SW480 (cell line): ENCODE measurements at regions not wholly inside any gene's neighbourhood (a gene's known extent, or its start where the extent isn't known, plus 50 kb on each side); places are given as distances from the start of the nearest gene placed in this dataset.

Experiments
- DNase-seq: peaks from one replicate; pipeline ENCODE4 v3.0.0-alpha.2; 2016; ENCODE audit warnings: low spot score

- no peak for DNase-seq
Observed at GRCh38 chr15:98025237-98025636, 64.7 kb downstream of the ARRDC4 start.

GRCh38 chr15:98034731-98035130, 74.2 kb downstream of the ARRDC4 start:
- no peak for DNase-seq

DNA sequence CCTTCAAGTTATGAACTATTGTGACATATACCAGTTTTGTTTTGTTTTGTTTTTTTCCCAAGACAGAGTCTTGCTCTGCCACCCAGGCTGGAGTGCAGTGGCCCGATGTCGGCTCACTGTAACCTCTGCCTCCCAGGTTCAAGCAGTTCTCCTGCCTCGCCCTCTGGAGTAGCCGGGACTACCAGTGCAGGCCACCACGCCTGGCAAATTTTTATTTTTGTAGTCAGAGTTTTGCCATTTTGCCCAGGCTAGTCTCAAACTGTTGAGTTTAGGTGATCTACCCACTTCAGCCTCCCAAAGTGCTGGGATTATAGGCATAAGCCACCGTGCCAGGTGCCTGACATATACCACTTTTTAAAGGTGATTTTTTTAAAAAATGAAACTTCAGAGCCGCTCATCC, 74.6 kb downstream of the ARRDC4 start:
- DNase-seq = no peak

- DNase-seq = no peak
Observed at GRCh38 chr15:98035577-98036010, 75.1 kb downstream of the ARRDC4 start.

DNA sequence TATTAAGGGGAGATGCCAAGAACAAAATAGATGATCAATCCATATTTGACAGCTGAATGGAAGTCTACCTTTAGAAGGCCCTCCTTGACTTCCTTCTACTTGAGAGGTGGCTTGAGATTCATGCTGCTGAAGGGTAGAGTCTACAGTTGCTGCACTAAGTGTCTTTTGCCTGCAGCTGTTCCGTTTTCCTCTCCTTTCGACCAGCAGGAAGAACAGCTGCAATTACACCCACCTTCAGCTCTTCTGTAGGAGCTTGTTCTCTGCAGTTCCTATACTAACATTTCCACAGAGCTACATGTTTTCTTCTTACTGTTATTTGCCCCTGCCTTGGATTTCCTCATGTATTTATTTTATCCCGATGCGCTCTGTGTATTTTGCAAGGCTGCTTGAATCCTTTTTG, 79.1 kb downstream of the ARRDC4 start:
- no peak for DNase-seq

DNA sequence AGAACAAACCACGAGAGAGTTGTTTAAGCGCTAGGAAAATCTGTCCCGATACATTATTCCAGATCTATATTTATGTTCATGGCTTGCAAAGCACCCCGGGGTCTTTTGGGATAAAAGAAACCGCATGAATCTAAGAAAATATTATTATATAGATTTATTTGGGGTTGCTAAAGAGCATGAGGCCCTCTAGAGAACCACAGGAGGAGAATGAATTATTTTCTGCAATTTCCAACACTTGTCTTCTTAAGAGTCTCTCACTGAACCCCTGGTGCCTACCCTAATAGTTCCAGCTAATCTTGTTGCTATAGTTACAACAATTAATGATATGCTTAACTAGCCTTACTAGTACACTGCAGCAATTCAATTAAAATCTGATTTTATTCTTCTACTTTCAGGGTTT, 79.6 kb downstream of the ARRDC4 start:
- DNase-seq = no peak

- no peak for DNase-seq
Observed at GRCh38 chr15:98043160-98044014, 82.9 kb downstream of the ARRDC4 start.

DNA sequence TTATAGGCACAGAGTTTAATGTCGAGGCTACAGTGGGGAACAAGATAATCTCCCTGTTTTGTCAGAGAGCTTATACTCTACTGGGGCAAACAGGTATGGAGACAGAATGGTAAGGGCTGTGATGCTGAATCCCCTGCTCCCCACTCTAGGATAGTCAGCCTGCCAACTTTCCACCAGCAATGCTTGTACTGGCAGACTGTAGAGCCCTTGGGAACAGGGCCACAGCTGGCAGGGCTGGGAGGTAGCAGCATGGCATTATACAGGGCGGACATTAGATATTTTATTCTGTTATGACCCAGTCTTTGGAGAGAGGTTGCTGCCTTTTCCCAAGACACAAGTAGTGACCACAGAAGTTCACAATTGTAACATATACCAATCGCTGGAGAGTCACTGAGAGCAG, 91.2 kb downstream of the ARRDC4 start:
- no peak for DNase-seq

GRCh38 chr15:98057453-98057852, 97.0 kb downstream of the ARRDC4 start:
- DNase-seq = no peak

GRCh38 chr15:98062869-98063268, 102.4 kb downstream of the ARRDC4 start:
- no peak for DNase-seq

- DNase-seq = no peak
Observed at GRCh38 chr15:98063315-98063714, 102.8 kb downstream of the ARRDC4 start.

GRCh38 chr15:98063871-98064270, 103.4 kb downstream of the ARRDC4 start:
- DNase-seq = no peak

GRCh38 chr15:98067339-98067738, 106.8 kb downstream of the ARRDC4 start:
- DNase-seq = no peak

- no peak for DNase-seq
Observed at GRCh38 chr15:98069256-98069655, 108.8 kb downstream of the ARRDC4 start.

DNA sequence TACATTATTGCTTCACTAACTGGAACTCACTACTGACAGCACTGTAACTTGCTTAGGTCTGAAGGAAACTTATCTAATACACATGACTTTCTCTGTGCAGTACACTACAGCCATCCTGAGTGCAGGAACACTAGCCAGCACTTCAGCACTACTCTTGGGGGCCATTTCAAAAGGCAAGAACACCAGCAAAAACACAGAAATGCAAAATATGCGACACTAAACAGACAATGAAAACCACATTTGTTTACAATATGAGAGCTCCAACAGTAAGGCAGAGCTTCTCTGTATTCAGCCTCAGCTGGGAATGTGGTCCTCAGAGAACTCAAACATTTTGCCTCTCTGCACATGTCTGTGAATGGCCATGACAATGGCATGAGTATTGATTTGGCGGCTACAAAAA, 109.6 kb downstream of the ARRDC4 start:
- no peak for DNase-seq

- no peak for DNase-seq
Observed at GRCh38 chr15:98071786-98072185, 111.3 kb downstream of the ARRDC4 start.

GRCh38 chr15:98075441-98075840, 114.9 kb downstream of the ARRDC4 start:
- DNase-seq = no peak

DNA sequence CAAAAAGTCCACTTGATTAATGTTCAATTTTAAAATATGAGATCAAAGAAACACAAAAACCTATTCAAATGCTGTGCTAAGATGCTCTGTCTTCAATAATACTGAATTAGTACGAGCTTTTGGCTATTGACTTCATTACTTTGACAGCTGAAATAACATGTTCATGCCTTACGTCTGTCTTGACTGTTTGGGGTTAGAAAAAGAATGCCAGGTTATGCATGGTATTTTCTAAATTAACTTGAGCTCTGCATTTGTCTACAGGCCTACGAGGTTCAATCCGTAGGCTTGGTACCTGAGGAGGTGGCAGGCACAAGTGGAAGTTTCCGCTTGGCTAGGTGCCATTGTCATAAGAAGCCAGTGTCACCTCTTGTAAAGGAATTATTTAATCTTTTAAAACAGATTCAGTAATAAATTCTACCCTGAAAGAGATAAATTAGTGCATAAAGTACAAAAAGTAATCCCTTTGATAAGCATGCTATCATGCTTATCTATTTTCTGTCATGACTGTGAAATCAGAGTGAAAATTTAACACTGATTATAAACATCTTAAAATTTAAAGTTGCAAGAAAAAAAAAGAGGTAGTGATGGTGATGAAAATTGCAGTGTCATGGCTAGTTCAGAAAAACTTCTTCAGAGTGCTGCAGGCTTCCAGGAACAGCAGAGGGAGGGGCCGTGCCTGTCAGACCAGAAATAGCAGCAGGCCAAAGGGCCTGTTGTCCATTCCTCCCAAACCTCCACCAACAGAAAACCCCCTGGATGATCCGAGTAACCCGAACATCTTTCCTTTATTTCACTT, 115.7 kb downstream of the ARRDC4 start:
- no peak for DNase-seq

DNA sequence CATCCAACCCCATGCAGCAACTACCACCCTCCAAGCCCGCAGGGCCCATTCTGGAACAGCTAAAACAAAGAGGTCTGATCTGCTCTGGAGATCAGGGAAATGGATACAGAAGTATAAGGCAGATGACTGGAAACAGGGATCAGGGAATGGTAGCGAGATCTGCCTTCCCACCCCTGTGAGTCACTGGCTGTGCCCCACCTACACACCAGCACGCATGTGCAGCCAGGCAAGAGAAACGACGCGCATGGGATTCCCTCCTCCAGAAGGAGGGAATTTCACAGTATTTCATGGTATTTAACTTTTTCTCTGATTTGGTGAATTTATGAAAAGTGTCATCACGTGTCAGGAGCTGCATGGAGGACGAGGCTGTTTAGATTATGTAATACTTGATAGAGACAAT, 116.7 kb downstream of the ARRDC4 start:
- DNase-seq = peak; percentile 59

GRCh38 chr15:98080791-98081190, 120.3 kb downstream of the ARRDC4 start:
- DNase-seq = no peak

DNA sequence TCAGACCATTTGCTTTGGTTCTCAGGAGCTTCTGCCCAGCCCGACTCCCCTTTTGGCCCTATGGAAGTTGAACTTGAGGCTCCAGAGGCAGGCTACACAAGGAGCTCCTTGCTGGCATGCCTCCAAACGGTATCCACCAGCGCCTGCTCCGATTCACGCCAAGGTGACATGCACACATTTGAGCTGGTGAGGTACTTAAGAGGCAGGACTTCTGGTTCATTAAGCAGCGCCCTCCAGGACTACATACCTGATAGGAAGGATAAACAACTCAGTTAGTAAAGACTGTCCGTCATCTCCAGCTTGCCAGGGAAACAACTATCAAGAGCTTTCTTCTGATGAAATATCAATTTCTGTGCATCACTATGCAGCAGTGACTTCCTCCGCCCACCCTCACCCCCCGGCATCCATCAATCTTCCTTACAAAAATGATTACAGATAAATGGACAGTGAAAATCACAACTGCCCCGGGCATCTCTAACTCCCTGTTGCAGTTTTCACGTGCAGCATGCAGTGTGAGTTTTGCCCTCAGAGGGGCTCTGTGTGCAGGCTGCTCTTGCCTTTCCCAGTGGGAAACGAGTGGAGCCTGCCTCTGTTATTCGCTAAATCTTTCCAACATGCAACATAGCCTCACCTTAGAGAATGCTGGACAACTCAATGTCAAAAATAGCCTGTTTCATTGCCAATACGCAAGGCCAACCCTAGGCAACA, 122.9 kb downstream of the ARRDC4 start:
- DNase-seq = no peak

DNA sequence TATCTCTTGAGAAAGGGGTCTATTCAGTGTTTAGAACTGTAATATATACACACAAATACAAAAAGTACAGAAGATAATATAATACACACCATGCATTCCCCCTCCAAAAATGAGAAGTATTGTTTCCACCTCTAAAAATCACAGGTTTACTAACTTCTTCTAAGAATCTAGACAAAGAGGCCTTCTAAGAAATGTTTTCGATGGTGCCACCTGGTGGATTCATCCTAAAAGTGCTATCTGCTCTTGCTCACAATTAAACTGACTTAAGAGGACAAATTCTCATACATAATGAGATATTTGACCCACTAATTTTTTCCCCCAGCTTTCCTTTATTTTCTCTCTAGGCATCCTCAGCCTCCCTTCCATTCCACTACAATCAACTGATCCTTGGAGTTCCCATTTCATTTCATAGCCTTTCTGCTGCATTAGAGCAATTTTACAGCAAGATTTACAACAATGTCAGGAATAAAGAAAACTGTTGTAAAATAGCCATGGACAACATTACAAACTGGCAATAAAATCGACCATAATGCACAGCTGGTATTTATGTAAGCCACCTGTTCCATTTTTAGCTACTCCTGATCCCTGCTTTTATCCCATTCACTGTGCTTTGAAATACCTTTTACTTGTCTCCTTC, 124.6 kb downstream of the ARRDC4 start:
- DNase-seq = peak; percentile 58
